ENCODE measurements at regions not wholly inside any gene's neighbourhood (a gene's known extent, or its start where the extent isn't known, plus 50 kb on each side); places are given as distances from the start of the nearest gene placed in this dataset.

GRCh38 chr6:98653179-98653578 lies 181.2 kb upstream of the POU3F2 start:
- no peak for DNase-seq

- no peak for DNase-seq
Observed at GRCh38 chr6:98657764-98658163, 176.6 kb upstream of the POU3F2 start.

- DNase-seq = no peak
Observed at GRCh38 chr6:98669371-98669770, 165.0 kb upstream of the POU3F2 start.

DNA sequence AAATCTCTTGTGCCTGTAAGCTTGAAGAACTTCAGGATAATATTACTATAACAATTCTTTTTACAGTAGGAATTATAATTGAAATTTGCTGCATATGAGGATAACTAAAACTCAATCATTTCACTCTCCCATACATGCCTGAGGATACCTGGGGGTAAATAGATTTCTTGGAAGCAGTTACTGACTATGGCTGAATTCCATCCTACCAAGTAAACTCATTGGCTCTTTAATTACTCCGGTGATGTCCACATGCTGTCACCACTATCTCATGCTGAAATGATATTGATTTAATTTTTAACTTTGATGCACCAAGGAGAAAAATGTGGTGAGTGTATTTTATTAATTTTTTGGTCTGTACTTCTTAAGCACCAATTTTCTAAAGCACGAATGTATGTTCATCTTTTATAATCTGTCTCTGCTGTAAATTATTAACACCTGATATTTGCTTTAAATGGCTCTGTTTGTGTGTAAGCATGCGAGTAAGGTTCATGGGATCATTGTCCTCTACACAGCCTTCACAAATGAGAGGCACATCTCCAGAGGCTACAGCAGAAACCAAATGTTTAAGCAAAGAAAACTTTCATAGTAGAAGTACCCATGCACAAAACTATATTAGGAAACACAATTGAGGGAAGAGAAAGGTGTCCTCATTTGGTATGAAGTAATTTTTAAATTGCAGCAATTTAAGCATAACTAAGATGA lies 164.2 kb upstream of the POU3F2 start:
- DNase-seq = no peak

GRCh38 chr6:98672681-98673475 lies 161.5 kb upstream of the POU3F2 start:
- DNase-seq = no peak

- no peak for DNase-seq
Observed at GRCh38 chr6:98678481-98678880, 155.9 kb upstream of the POU3F2 start.

DNA sequence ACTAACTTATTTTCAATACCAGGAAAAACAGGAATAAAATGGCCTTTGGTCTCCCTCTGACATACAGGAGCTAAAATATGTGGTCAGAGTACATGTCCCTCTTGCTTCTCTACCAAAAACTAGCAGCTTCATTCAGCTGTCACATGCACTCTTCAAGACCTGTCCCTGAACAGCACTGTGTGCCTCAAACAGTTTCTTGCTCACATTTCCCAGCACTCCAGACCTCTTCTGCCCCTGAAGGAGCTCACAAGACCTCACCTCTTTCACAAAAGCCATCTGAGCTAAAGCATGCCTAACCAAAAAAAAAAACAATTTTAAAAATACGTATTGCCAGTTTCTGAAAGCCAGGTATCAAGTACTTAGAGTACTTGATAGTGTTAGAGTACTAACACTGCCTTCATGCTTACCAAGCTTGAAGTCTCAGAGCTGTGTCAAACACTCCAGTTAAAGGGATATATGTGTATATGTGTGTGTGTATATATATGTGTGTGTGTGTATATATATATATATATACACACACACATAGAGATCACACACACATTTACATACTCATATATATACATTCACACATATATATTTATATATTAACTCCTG lies 148.3 kb upstream of the POU3F2 start:
- DNase-seq = no peak

DNA sequence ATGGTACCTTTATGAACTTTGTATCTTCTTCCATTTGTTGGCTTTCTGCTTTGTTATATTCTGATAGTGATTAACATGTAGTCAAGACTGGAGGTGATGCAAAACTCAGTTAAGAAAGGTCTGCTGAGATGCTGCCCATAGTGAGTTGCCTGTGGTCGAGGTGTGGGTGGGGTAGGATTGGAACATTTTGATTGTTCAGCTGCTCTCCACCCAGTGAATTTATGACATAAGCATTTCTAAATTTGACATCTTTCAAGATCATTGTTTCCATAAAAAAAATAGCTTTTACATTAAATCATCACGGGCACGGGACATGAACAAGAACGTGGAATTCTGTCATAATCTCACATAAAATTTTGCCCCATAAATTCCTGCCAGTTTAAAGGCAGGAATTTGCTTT lies 146.6 kb upstream of the POU3F2 start:
- DNase-seq = no peak

GRCh38 chr6:98695091-98695801 lies 139.1 kb upstream of the POU3F2 start:
- no peak for DNase-seq

DNA sequence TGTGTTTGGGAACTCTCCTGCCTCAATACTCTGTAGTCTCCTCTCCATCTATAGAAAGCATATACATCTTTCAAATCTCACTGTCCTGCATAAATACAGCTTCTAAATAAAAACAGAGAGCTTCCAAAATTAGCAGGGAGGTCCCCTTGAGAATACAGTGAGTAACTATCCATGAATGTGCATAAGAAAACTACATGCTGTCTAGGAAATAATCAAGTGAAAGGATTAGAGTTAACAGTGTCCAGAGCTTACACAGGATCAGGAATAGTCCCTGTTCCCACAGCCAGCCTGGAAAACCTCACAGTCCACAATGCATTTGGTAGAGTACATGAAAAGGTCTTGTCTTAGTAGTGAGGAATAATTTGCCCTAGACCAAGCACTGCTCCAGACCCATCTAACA lies 123.0 kb upstream of the POU3F2 start:
- no peak for DNase-seq

- DNase-seq = no peak
Observed at GRCh38 chr6:98716341-98716740, 118.0 kb upstream of the POU3F2 start.

- no peak for DNase-seq
Observed at GRCh38 chr6:98717322-98717877, 117.0 kb upstream of the POU3F2 start.

- no peak for DNase-seq
Observed at GRCh38 chr6:98717988-98718387, 116.4 kb upstream of the POU3F2 start.

DNA sequence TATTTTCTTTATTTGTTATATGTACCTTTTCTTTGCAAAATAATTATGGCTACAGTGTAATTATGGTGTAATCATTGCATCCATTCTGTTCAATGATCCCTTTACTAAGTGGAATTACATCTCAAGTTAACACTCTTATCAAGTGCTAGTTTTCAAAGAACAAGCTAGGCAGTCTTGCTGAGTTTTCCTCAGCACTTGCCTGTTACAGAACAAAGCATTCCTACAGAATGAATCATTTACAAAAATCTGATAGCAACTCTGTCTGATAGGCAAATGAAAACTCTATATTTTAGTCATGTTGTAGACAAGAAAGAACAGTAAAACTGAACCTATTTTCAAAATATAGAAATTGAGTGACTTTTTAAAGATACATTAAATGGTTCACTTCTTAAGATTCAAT lies 109.8 kb upstream of the POU3F2 start:
- DNase-seq = no peak

DNA sequence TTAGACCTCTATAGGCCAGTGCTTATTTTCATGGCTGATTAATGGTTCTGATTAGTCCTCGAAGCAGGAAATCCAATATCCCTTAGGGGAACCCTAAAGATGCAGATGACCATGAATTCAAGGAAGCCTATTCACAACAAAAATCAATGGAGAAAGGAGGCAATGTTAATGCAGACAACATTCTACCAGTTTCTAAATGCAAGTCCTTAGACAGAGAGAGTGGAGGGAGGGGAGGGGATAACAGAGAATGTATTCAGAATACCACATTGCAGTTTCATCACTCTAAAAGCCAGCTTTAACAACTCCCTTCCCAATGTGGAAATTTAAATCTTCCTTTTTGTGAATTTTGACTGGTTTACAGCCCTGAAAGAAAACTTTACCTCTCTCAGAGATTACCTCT lies 87.1 kb upstream of the POU3F2 start:
- DNase-seq = no peak

- no peak for DNase-seq
Observed at GRCh38 chr6:98747960-98748359, 86.4 kb upstream of the POU3F2 start.

DNA sequence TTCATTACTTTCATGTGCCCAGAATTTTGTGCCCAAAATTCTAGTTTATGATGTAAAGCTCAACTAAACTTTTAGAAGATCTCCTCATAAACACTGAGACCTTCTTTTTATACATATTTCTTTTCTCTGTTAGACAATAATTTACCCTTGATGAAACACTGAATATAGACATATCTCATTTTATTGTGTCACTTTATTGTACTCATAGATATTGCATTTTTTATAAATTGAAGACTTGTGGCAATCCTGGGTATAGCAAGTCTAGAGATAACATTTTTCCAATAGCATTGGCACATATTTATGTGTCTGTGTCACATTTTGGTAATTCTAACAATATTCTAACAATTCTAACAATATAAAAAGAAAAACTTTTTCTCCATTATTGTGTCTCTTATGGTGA lies 74.9 kb upstream of the POU3F2 start:
- no peak for DNase-seq

DNA sequence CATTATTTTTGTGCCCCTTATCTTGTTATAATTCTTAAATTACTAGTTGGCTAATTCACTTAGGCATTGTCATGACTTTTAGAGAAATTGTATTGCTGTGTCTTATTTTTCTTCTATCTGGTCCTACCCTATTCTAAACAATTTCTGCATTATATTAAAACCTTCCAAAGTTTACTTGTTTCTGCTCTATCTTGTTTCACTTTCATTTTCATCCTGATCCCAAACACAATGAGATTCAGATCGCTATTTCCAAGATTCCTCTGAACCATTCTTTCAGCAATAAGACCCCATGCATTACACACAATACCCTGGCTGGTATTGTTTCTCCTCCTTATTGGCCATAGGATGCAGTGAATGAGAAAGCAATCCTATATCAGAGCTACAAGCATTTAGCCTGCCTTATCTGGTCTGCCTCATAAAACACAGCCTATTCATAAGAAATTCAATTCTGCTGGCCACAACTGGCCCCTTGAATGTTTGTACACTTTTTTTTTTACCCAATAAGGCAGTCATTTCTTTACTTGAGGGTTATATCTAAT lies 69.9 kb upstream of the POU3F2 start:
- no peak for DNase-seq

GRCh38 chr6:98769546-98769945 lies 64.8 kb upstream of the POU3F2 start:
- no peak for DNase-seq

- no peak for DNase-seq
Observed at GRCh38 chr6:98775205-98775604, 59.2 kb upstream of the POU3F2 start.

- no peak for DNase-seq
Observed at GRCh38 chr6:98777762-98778161, 56.6 kb upstream of the POU3F2 start.

GRCh38 chr6:98779618-98780017 lies 54.8 kb upstream of the POU3F2 start:
- DNase-seq = no peak

GRCh38 chr6:98782772-98783171 lies 51.6 kb upstream of the POU3F2 start:
- no peak for DNase-seq

Measured in CD4-positive, alpha-beta T cell treated with Interferon gamma for 1 hour (primary cell).